ENCODE measurements at regions not wholly inside any gene's neighbourhood (a gene's known extent, or its start where the extent isn't known, plus 50 kb on each side); places are given as distances from the start of the nearest gene placed in this dataset. TPM values are rescaled to one million over a fixed set of nuclear protein-coding genes. Genes with fewer than 3 reads are reported as not detected.

DNA sequence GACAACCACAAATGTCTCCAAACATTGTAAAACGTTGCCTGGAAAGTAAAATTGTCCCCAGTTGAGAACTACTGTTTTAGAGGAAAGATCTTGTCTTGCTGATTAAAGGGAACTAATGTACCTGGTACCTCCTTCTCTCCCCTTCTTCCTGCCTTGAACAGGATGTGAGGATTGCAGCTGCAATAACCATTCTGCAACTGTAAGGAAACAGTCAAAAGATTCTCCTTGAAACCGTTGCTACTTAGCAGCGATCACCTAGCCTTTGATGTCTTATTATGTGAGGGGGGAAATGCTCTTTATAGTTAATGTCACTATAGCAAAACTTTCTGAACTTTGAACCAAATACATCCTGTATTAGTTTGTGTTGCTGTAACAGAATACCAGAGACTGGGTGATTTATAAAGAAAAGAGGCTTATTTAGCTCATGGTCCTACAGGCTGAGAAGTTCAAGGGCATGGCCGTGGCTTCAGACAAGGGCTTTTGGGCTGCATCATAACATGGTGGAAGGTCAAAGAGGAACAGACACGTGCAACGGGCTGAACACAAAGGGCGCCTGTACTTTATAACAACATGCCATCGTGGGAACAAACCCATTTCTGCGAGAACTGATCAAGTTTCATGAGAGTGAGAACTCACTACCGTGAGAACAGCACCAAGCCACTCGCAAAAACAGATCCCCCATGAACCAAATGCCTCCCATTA is 54.2 kb upstream of the PARD3 start:
- H3K18ac ChIP-seq (ENCODE audit: low read depth in 1 of 2, low read length in 2 of 2): no peak overlapping the region
- no peak overlapping the region for H4K8ac ChIP-seq (ENCODE audit: low read length)
- no peak overlapping the region for H3K27ac ChIP-seq (ENCODE audit: low read length, poor library complexity, severe bottlenecking)
- H3K79me1 ChIP-seq (replicated peaks; ENCODE audit: low read length, poor library complexity, severe bottlenecking): no peaks in the 10 kb centered on the region
- H3K23ac ChIP-seq (ENCODE audit: low read length in 2 of 2): no peak overlapping the region
- H2BK12ac ChIP-seq (ENCODE audit: low read length in 2 of 2): no peak overlapping the region
- H4K91ac ChIP-seq (ENCODE audit: low read length): no peak overlapping the region
- no peak overlapping the region for H3K9ac ChIP-seq (ENCODE audit: low read length)
- H3K4ac ChIP-seq (ENCODE audit: low read depth in 1 of 2, low read length in 2 of 2): no peak overlapping the region
- no peak overlapping the region for H2AK5ac ChIP-seq (ENCODE audit: low read length, severe bottlenecking)
- no peaks in the 10 kb centered on the region for H3K36me3 ChIP-seq (ENCODE audit: control insufficient read depth in 1 of 2, insufficient read depth in 2 of 2, low read depth in 1 of 2, low read length in 2 of 2)
- no peak overlapping the region for H2BK5ac ChIP-seq (ENCODE audit: low read depth, low read length, poor library complexity, severe bottlenecking)
- no peak overlapping the region for H3K4me2 ChIP-seq (ENCODE audit: low read length, poor library complexity, severe bottlenecking)
- 89% methylated on average over 8 of the region's 11 CpGs for WGBS
- H3K4me3 ChIP-seq (ENCODE audit: insufficient read depth in 1 of 2, low read depth in 1 of 2, low read length in 2 of 2): no peak overlapping the region
- no peak for DNase-seq
- no peaks in the 10 kb centered on the region for H3K4me1 ChIP-seq (ENCODE audit: control insufficient read depth, insufficient read depth, low read depth, low read length)
- no peak overlapping the region for H3K14ac ChIP-seq (ENCODE audit: low read length in 2 of 2)
- H2BK15ac ChIP-seq (ENCODE audit: low read depth, poor library complexity, severe bottlenecking): no peak overlapping the region
- H2AFZ ChIP-seq (ENCODE audit: low read depth, low read length): no peak overlapping the region
- peaks cover 0 to 10% of the 10 kb centered on the region in 2 experiments for H3K27me3 ChIP-seq (ENCODE audit: control insufficient read depth in 1 of 2, insufficient read depth in 1 of 2, low read length in 2 of 2)
- no peaks in the 10 kb centered on the region for H3K9me3 ChIP-seq (ENCODE audit: control insufficient read depth, low read length)
- H2BK120ac ChIP-seq (ENCODE audit: low read depth, low read length): no peak overlapping the region

GRCh38 chr10:34868589-34868988 is 53.5 kb upstream of the PARD3 start:
- Histone ChIP-seq H2AK5ac (ENCODE audit: low read length, severe bottlenecking) (no peak overlapping the region), H3K23ac (ENCODE audit: low read length in 2 of 2) (no peak overlapping the region), H4K91ac (ENCODE audit: low read length) (no peak overlapping the region), H3K18ac (ENCODE audit: low read depth in 1 of 2, low read length in 2 of 2) (no peak overlapping the region), H3K14ac (ENCODE audit: low read length in 2 of 2) (no peak overlapping the region), H3K9ac (ENCODE audit: low read length) (no peak overlapping the region), H3K4me3 (ENCODE audit: insufficient read depth in 1 of 2, low read depth in 1 of 2, low read length in 2 of 2) (no peak overlapping the region), H3K4me1 (ENCODE audit: control insufficient read depth, insufficient read depth, low read depth, low read length) (no peaks in the 10 kb centered on the region), H2BK5ac (ENCODE audit: low read depth, low read length, poor library complexity, severe bottlenecking) (no peak overlapping the region), H2BK15ac (ENCODE audit: low read depth, poor library complexity, severe bottlenecking) (no peak overlapping the region), H3K9me3 (ENCODE audit: control insufficient read depth, low read length) (no peaks in the 10 kb centered on the region), H2BK120ac (ENCODE audit: low read depth, low read length) (no peak overlapping the region), H3K27ac (ENCODE audit: low read length, poor library complexity, severe bottlenecking) (no peak overlapping the region), H3K36me3 (ENCODE audit: control insufficient read depth in 1 of 2, insufficient read depth in 2 of 2, low read depth in 1 of 2, low read length in 2 of 2) (no peaks in the 10 kb centered on the region), H3K27me3 (ENCODE audit: control insufficient read depth in 1 of 2, insufficient read depth in 1 of 2, low read length in 2 of 2) (peaks cover 0 to 10% of the 10 kb centered on the region in 2 experiments), H3K4me2 (ENCODE audit: low read length, poor library complexity, severe bottlenecking) (no peak overlapping the region), H3K79me1 (replicated peaks; ENCODE audit: low read length, poor library complexity, severe bottlenecking) (no peaks in the 10 kb centered on the region), H2AFZ (ENCODE audit: low read depth, low read length) (no peak overlapping the region), H2BK12ac (ENCODE audit: low read length in 2 of 2) (no peak overlapping the region), H4K8ac (ENCODE audit: low read length) (no peak overlapping the region), H3K4ac (ENCODE audit: low read depth in 1 of 2, low read length in 2 of 2) (no peak overlapping the region)
- no peak for DNase-seq
- WGBS: 88% methylated on average over 6 of the region's 6 CpGs

DNA sequence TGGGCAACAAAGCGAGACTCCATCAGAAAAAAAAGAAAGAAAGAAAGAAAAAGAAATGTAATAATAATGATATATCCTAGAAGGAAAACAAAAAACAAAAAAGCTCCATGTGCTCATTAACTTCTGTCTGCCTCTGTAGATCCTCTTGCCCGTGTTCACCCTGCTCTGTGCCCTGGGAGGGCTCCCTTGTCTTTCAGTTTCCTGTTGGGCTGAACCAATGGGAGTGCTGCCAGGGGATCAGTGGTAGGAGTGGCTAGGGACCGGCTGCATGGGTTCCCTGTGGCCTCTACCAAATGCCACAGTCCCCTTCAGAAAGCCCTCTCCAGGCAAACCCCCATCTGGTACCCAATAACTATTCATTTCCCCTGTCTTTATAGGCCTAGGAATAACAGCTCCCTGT is 51.8 kb upstream of the PARD3 start:
- no peak overlapping the region for H4K91ac ChIP-seq (ENCODE audit: low read length)
- DNase-seq: no peak
- H2BK12ac ChIP-seq (ENCODE audit: low read length in 2 of 2): no peak overlapping the region

More for the DNA sequence above, 51.8 kb upstream of the PARD3 start:
- no peak overlapping the region for H4K8ac ChIP-seq (ENCODE audit: low read length)
- no peaks in the 10 kb centered on the region for H3K9me3 ChIP-seq (ENCODE audit: control insufficient read depth, low read length)
- no peak overlapping the region for H2BK15ac ChIP-seq (ENCODE audit: low read depth, poor library complexity, severe bottlenecking)
- no peaks in the 10 kb centered on the region for H3K4me1 ChIP-seq (ENCODE audit: control insufficient read depth, insufficient read depth, low read depth, low read length)
- H3K27me3 ChIP-seq (ENCODE audit: control insufficient read depth in 1 of 2, insufficient read depth in 1 of 2, low read length in 2 of 2): peaks cover 0 to 10% of the 10 kb centered on the region in 2 experiments
- H3K23ac ChIP-seq (ENCODE audit: low read length in 2 of 2): no peak overlapping the region
- H3K79me1 ChIP-seq (replicated peaks; ENCODE audit: low read length, poor library complexity, severe bottlenecking): no peaks in the 10 kb centered on the region
- no peak overlapping the region for H2BK120ac ChIP-seq (ENCODE audit: low read depth, low read length)
- no peak overlapping the region for H2BK5ac ChIP-seq (ENCODE audit: low read depth, low read length, poor library complexity, severe bottlenecking)
- 61% methylated on average over 2 of the region's 3 CpGs for WGBS
- H3K9ac ChIP-seq (ENCODE audit: low read length): no peak overlapping the region
- H3K14ac ChIP-seq (ENCODE audit: low read length in 2 of 2): no peak overlapping the region
- H2AFZ ChIP-seq (ENCODE audit: low read depth, low read length): no peak overlapping the region
- H3K27ac ChIP-seq (ENCODE audit: low read length, poor library complexity, severe bottlenecking): no peak overlapping the region
- no peak overlapping the region for H2AK5ac ChIP-seq (ENCODE audit: low read length, severe bottlenecking)
- no peak overlapping the region for H3K4me3 ChIP-seq (ENCODE audit: insufficient read depth in 1 of 2, low read depth in 1 of 2, low read length in 2 of 2)
- H3K4ac ChIP-seq (ENCODE audit: low read depth in 1 of 2, low read length in 2 of 2): no peak overlapping the region
- H3K18ac ChIP-seq (ENCODE audit: low read depth in 1 of 2, low read length in 2 of 2): no peak overlapping the region
- no peak overlapping the region for H3K4me2 ChIP-seq (ENCODE audit: low read length, poor library complexity, severe bottlenecking)
- no peaks in the 10 kb centered on the region for H3K36me3 ChIP-seq (ENCODE audit: control insufficient read depth in 1 of 2, insufficient read depth in 2 of 2, low read depth in 1 of 2, low read length in 2 of 2)

Small RNA genes lying in the stretch of these regions (small RNA-seq; reads per million reads assigned to genes)
- gene RNU6-193P (ENCODE audit: low read depth) (not detected), gene RNU6-847P (ENCODE audit: low read depth) (not detected), gene SS18L2P1 (ENCODE audit: low read depth) (not detected)
